Central memory CD4-positive, alpha-beta T cell (primary cell): ENCODE measurements at regions not wholly inside any gene's neighbourhood (a gene's known extent, or its start where the extent isn't known, plus 50 kb on each side); places are given as distances from the start of the nearest gene placed in this dataset.

Experiments used
- DNase-seq: peaks from one replicate; pipeline ENCODE4 v3.0.0; 2022

- DNase-seq, result no peak
Measured at GRCh38 chr7:106418094-106418493, 133.3 kb upstream of the NAMPT start.

- DNase-seq, result no peak
Measured at GRCh38 chr7:106417273-106417902, 132.6 kb upstream of the NAMPT start.

DNA sequence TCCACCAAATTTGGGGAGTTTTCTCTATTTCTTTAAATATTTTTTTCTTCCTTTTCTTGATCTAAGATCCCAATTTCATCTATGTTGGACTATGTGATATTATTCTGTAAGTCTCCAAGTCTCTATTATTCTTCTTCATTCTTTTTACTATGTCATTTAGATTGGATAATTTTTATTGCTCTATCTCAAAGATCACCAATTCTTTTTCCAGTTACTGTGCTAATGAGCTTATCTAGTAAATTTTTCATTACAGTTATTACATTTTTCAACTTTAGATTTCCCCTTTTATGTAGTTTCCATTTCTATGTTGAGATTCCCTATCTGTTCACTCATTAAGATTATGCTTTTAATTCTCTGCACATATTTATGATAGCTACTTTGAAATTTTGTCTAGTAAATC, 131.6 kb upstream of the NAMPT start:
- DNase-seq, result no peak

GRCh38 chr7:106415433-106415832, 130.7 kb upstream of the NAMPT start:
- no peak for DNase-seq

DNA sequence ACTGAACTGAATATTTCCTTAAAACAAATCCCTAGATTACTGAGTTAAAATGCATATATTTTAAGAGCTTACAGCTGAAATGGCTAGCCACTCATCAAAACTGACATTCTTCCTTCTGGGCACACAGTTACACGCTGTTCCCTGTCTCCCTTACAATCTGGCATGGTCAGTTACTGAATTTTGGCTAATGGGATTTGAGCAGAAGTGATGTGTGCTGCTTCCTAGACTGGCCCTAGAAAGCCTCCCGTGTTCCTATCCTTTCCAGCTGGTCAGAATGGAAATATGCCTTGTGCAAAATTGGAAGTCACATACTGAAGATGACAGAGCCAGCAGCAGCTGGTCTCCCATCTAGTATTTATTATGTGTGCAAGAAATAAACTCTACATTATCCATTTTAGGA, 128.7 kb upstream of the NAMPT start:
- no peak for DNase-seq

DNA sequence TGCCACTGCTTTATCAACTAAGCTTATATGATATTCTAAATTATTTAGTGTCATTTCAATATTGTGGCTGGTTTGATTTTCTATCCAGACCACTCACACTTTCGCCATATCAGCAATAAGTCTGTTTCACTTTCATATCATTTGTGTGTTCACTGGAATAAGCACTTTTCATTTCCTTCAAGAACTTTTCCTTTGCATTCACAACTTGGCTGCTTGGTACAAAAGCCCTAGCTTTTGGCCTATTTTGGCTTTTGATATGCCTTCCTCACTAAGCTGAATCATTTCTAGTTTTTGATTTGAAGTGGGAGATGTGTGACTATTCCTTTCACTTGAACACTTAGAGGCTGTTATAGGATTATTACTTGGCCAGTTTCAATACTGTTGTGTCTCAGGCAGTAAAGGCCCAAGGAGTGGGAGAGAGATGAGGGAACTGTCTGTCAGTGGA, 120.9 kb upstream of the NAMPT start:
- DNase-seq, result no peak

GRCh38 chr7:106402898-106403297, 118.1 kb upstream of the NAMPT start:
- DNase-seq, result no peak

- DNase-seq, result no peak
Measured at GRCh38 chr7:106400923-106401322, 116.1 kb upstream of the NAMPT start.

- DNase-seq, result no peak
Measured at GRCh38 chr7:106398786-106399185, 114.0 kb upstream of the NAMPT start.

GRCh38 chr7:106397994-106398393, 113.2 kb upstream of the NAMPT start:
- DNase-seq, result no peak

DNA sequence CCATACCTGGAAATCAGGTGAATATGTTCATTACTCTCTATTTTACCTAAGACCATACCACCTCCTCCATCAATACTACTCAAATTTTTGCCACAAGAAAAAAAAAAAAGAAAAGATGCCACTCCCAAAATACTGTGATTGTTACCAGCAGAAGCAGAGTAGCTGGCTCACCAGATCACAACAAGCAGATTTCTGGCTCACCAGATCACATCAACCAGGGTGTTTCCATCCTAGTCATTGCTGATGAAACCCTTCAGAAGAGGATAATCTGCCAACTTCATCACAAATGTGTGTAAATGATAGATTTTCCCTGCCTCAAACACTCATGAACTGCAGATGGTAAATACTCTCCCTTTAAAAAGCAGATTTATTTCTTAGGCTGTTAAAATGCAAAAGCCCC, 109.7 kb upstream of the NAMPT start:
- no peak for DNase-seq

- no peak for DNase-seq
Measured at GRCh38 chr7:106393564-106394251, 108.9 kb upstream of the NAMPT start.

GRCh38 chr7:106392590-106392989, 107.8 kb upstream of the NAMPT start:
- no peak for DNase-seq

DNA sequence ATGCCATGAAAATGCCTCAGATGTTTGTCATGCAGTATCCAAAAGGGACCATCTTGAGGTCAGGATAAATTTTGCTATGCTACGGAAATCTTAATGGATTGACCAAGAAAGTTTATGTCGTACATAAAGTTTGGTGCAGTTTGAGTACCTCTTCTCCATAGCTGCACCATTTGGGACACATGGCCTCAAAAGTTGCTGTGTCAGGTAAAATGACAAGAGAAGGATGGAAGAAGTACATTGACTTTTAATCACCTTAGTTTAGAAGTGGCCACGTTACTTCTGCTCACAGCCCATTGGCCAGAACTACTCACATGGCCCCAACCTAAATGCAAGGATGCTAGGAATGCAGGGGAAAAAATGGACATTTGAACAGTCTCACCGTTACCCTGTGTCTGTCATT, 107.4 kb upstream of the NAMPT start:
- DNase-seq, result no peak

DNA sequence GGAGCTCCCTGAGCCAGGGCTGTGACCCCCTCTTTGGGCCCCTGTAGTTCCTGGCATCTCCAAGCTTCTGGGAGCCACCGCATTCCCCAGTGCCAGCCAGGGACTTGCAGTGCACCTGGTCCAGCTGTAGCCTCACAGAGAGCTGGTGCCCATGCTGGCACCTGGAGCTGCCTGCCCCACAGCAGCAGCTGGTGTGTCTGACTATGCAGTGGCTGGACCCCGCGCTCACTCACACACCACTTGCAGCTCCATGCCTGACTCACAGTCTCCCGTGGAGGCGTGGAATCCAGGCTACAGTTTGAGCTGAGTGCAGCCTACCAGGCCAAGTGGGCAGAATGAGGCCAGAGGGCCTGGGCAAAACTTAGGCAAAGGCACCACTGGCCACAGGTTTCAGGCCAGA, 102.2 kb upstream of the NAMPT start:
- DNase-seq, result no peak

DNA sequence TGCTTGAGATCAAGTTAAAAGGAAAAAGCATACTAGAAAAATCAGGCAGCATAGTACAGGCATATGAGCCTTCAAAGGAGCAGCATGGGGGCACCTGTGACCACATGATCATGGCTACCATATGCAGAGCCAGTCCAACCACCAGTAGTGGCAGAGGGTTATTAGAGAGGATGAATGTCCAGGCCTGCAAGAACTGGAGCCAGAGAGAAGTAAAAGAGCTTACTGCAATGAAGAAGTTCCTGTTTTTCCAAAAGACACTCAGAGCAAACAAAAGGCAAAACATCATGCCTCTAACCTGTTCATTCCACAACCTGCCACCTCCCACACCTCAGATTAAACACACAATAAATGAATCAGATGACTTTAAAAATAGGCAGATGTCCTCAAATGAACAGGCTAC, 99.6 kb upstream of the NAMPT start:
- no peak for DNase-seq

DNA sequence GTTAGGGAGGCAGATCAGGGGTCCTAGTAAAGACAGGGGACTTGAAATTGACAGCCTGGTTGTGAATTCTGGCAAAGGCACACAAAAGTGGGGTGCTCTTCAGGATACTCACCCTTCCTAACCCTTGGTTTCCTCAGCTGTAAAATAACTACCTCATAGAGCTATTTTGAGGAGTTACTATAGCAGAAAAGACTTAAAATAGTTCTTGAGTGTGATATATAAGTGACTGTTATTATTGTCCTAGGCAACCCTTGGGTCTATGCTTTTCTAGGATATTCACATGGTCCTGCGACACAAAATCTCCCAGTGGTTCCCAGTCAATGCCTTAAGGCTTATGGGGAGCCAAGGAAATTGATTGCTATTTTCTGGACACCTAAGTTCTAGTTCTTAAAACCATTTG, 98.1 kb upstream of the NAMPT start:
- DNase-seq, result no peak

- DNase-seq, result no peak
Measured at GRCh38 chr7:106382129-106382528, 97.3 kb upstream of the NAMPT start.

GRCh38 chr7:106381252-106381651, 96.5 kb upstream of the NAMPT start:
- DNase-seq, result no peak

DNA sequence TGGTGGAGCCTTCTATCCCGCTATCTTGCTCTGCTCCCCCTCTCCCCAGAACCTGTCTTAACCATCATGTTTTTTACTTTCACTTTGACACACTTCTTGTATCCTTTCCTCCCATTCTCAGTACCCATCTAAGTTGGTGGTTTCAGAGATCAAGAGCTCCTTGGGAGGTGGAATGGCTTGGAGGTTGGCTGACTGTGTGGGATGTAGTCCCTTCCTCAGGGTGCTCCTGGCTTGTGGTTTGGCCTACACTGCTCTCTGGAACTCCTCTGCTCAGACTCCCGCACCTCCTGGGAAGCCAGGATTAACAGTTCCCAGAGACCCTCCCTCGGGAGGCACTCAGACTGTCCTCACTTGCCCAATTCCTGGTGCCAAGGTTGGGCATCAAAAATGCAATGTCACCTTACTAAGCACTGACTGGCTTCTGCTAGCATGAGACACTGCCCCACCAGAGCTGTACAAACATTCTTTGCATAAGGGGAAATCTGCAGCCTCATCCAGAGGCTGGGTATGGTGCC, 93.1 kb upstream of the NAMPT start:
- DNase-seq, result no peak

- DNase-seq, result no peak
Measured at GRCh38 chr7:106376026-106376799, 91.4 kb upstream of the NAMPT start.

GRCh38 chr7:106375499-106375898, 90.7 kb upstream of the NAMPT start:
- DNase-seq, result no peak

DNA sequence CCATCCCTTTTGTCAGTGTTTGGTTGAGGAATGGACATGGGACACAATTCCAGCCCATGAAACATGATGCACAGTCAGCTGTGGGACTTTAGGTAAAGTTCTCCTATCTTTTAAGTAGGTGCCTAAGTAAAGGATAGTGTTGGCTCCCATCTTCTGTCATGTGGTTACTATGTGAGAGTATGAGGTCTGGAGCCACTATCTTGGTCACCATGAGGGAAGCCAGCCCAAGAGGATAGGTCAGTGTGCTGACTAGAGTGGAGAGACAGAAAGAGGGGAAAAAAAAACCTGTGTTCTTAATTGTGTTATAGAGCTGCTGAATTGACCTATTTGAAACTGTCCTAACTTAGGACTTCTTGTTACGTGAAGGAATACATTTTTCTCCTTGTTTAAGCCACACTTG, 89.7 kb upstream of the NAMPT start:
- DNase-seq, result no peak
